MM.1S (cell line): ENCODE measurements at regions not wholly inside any gene's neighbourhood (a gene's known extent, or its start where the extent isn't known, plus 50 kb on each side); places are given as distances from the start of the nearest gene placed in this dataset.

ENCODE experiments used
- CTCF ChIP-seq: fragments of 300-600 bp; sonication (generic); IDR thresholded peaks from 2 replicates; pipeline ENCODE4 v1.5.1; 2016; ENCODE audit warnings: antibody characterized with exemption, low read length, mixed read lengths
- EZH2 ChIP-seq: fragments of 300-600 bp; sonication (generic); optimal IDR thresholded peaks from 2 replicates; pipeline ENCODE3; 2017; ENCODE audit warnings: low read depth, mild to moderate bottlenecking, antibody characterized with exemption, low read length, mixed read lengths
- EZH2phosphoT487 ChIP-seq: fragments of 300-600 bp; sonication (generic); IDR thresholded peaks from 2 replicates; pipeline ENCODE4 v1.6.1; 2018; ENCODE audit warnings: antibody characterized with exemption, low read length

GRCh38 chr5:173513521-173513991 lies 102.9 kb downstream of the BOD1 start:
- TF ChIP-seq EZH2 (no peak), CTCF (no peak), EZH2phosphoT487 (no peak)
